CD4-positive, alpha-beta T cell treated with Interleukin-1 beta for 1 hour (primary cell): ENCODE measurements at regions not wholly inside any gene's neighbourhood (a gene's known extent, or its start where the extent isn't known, plus 50 kb on each side); places are given as distances from the start of the nearest gene placed in this dataset.

ENCODE experiments used
- DNase-seq, 2 donors: peaks; one replicate each; pipeline ENCODE4 v3.0.0-alpha.2; 2020 to 2022

GRCh38 chr13:62924395-62924794, 1508.7 kb upstream of the PCDH20 start:
- no peak for DNase-seq

GRCh38 chr13:62920159-62920558, 1504.5 kb upstream of the PCDH20 start:
- DNase-seq, result no peak

GRCh38 chr13:62919491-62919890, 1503.8 kb upstream of the PCDH20 start:
- no peak for DNase-seq

- no peak for DNase-seq
These were observed 1495.0 kb upstream of the PCDH20 start for GRCh38 chr13:62910541-62911060.

GRCh38 chr13:62908321-62908720, 1492.7 kb upstream of the PCDH20 start:
- DNase-seq, result no peak

- no peak for DNase-seq
These were observed 1491.2 kb upstream of the PCDH20 start for GRCh38 chr13:62906896-62907295.

GRCh38 chr13:62906469-62906868, 1490.8 kb upstream of the PCDH20 start:
- DNase-seq, result no peak

GRCh38 chr13:62887046-62887445, 1471.4 kb upstream of the PCDH20 start:
- DNase-seq, result no peak

GRCh38 chr13:62879071-62879470, 1463.4 kb upstream of the PCDH20 start:
- no peak for DNase-seq

GRCh38 chr13:62875118-62875640, 1459.5 kb upstream of the PCDH20 start:
- no peak for DNase-seq

GRCh38 chr13:62850331-62850730, 1434.7 kb upstream of the PCDH20 start:
- no peak for DNase-seq

GRCh38 chr13:62847520-62847919, 1431.9 kb upstream of the PCDH20 start:
- DNase-seq, result no peak

GRCh38 chr13:62846302-62846701, 1430.7 kb upstream of the PCDH20 start:
- DNase-seq, result no peak

GRCh38 chr13:62839338-62839737, 1423.7 kb upstream of the PCDH20 start:
- no peak for DNase-seq

GRCh38 chr13:62838929-62839328, 1423.3 kb upstream of the PCDH20 start:
- DNase-seq, result no peak

GRCh38 chr13:62837895-62838294, 1422.2 kb upstream of the PCDH20 start:
- DNase-seq, result no peak

GRCh38 chr13:62829486-62829885, 1413.8 kb upstream of the PCDH20 start:
- no peak for DNase-seq

- DNase-seq, result no peak
These were observed 1384.3 kb upstream of the PCDH20 start for GRCh38 chr13:62799931-62800436.

- no peak for DNase-seq
These were observed 1383.4 kb upstream of the PCDH20 start for GRCh38 chr13:62799038-62799535.

GRCh38 chr13:62793850-62794249, 1378.2 kb upstream of the PCDH20 start:
- DNase-seq, result no peak

GRCh38 chr13:62781866-62782265, 1366.2 kb upstream of the PCDH20 start:
- no peak for DNase-seq

GRCh38 chr13:62779161-62779560, 1363.5 kb upstream of the PCDH20 start:
- DNase-seq, result no peak

GRCh38 chr13:62767473-62767872, 1351.8 kb upstream of the PCDH20 start:
- no peak for DNase-seq

GRCh38 chr13:62760724-62761123, 1345.1 kb upstream of the PCDH20 start:
- DNase-seq, result no peak

- no peak for DNase-seq
These were observed 1332.0 kb upstream of the PCDH20 start for GRCh38 chr13:62747629-62748028.
